GM21723 (cell line): ENCODE measurements at regions not wholly inside any gene's neighbourhood (a gene's known extent, or its start where the extent isn't known, plus 50 kb on each side); places are given as distances from the start of the nearest gene placed in this dataset.

Source experiments
- ATAC-seq: cut with Tn5 transposase; IDR thresholded peaks from one replicate; pipeline ENCODE4 v1.9.1; 2021; ENCODE audit warnings: mild to moderate bottlenecking, moderate library complexity; ENCODE audit not compliant: unreplicated experiment

GRCh38 chr6:2542101-2542857, 208.4 kb downstream of the MYLK4 start:
- ATAC-seq = no peak

GRCh38 chr6:2536451-2536850, 214.3 kb downstream of the MYLK4 start:
- ATAC-seq = no peak

GRCh38 chr6:2535506-2535905, 215.2 kb downstream of the MYLK4 start:
- no peak for ATAC-seq

- no peak for ATAC-seq
Observed at GRCh38 chr6:2534406-2535042, 216.2 kb downstream of the MYLK4 start.

- ATAC-seq = no peak
Observed at GRCh38 chr6:2531426-2532215, 219.1 kb downstream of the MYLK4 start.

- no peak for ATAC-seq
Observed at GRCh38 chr6:2529211-2529719, 221.5 kb downstream of the MYLK4 start.

- no peak for ATAC-seq
Observed at GRCh38 chr6:2528156-2528555, 222.6 kb downstream of the MYLK4 start.

- ATAC-seq = no peak
Observed at GRCh38 chr6:2526766-2527165, 224.0 kb downstream of the MYLK4 start.

GRCh38 chr6:2524090-2524489, 226.6 kb downstream of the MYLK4 start:
- no peak for ATAC-seq

- ATAC-seq = no peak
Observed at GRCh38 chr6:2523061-2523460, 227.7 kb downstream of the MYLK4 start.

- no peak for ATAC-seq
Observed at GRCh38 chr6:2522521-2522920, 228.2 kb downstream of the MYLK4 start.

- ATAC-seq = no peak
Observed at GRCh38 chr6:2517855-2518473, 232.8 kb downstream of the MYLK4 start.

- no peak for ATAC-seq
Observed at GRCh38 chr6:2517401-2517800, 233.3 kb downstream of the MYLK4 start.

- no peak for ATAC-seq
Observed at GRCh38 chr6:2516059-2516458, 234.7 kb downstream of the MYLK4 start.

- no peak for ATAC-seq
Observed at GRCh38 chr6:2514965-2515543, 235.7 kb downstream of the MYLK4 start.

- no peak for ATAC-seq
Observed at GRCh38 chr6:2512802-2513201, 237.9 kb downstream of the MYLK4 start.

GRCh38 chr6:2510316-2510715, 240.4 kb downstream of the MYLK4 start:
- no peak for ATAC-seq

GRCh38 chr6:2509711-2510110, 241.0 kb downstream of the MYLK4 start:
- ATAC-seq = no peak

- no peak for ATAC-seq
Observed at GRCh38 chr6:2508071-2508470, 242.7 kb downstream of the MYLK4 start.

- ATAC-seq = no peak
Observed at GRCh38 chr6:2507521-2508037, 243.1 kb downstream of the MYLK4 start.

- no peak for ATAC-seq
Observed at GRCh38 chr6:2507016-2507415, 243.7 kb downstream of the MYLK4 start.
